SK-N-SH treated with all-trans-retinoic acid at 6 μM for 48 hours (cell line): ENCODE measurements at regions not wholly inside any gene's neighbourhood (a gene's known extent, or its start where the extent isn't known, plus 50 kb on each side); places are given as distances from the start of the nearest gene placed in this dataset.
"Not testable (repeated sequence)": the region's sequence is repeated elsewhere in the genome, so short reads cannot be mapped to it uniquely, and the experiment has no call there.

Source experiments
- ATAC-seq: fragments of 200-7000 bp; cut with Tn5 transposase; 3 replicates; pipeline ENCODE4 v1.9.1; 2020; ENCODE audit warnings: mild to moderate bottlenecking, moderate library complexity
- ARNTL ChIP-seq: fragments of 450-650 bp; formaldehyde crosslinking; IDR thresholded peaks from 2 replicates; pipeline ENCODE4 v1.5.0; 2020; ENCODE audit warnings: low read depth, mild to moderate bottlenecking, moderate library complexity, borderline replicate concordance
- BACH2 ChIP-seq: fragments of 250-450 bp; sonication (Bioruptor Pico); IDR thresholded peaks from 2 replicates; pipeline ENCODE4 v1.9.0; 2021; ENCODE audit warnings: mild to moderate bottlenecking, borderline replicate concordance
- CSDC2 ChIP-seq: fragments of 250-450 bp; sonication (Bioruptor Pico); IDR thresholded peaks from 2 replicates; pipeline ENCODE4 v1.5.0; 2020; ENCODE audit warnings: mild to moderate bottlenecking, moderate library complexity
- ESRRG ChIP-seq: fragments of 250-450 bp; sonication (Bioruptor Pico); IDR thresholded peaks from 2 replicates; pipeline ENCODE4 v1.6.1; 2021; ENCODE audit warnings: mild to moderate bottlenecking
- GLIS3 ChIP-seq: fragments of 250-450 bp; sonication (Bioruptor Pico); IDR thresholded peaks from 2 replicates; pipeline ENCODE4 v1.5.0; 2020; ENCODE audit warnings: mild to moderate bottlenecking, moderate library complexity
- ISL1 ChIP-seq: fragments of 250-450 bp; sonication (Bioruptor Pico); IDR thresholded peaks from 2 replicates; pipeline ENCODE4 v2.1.2; 2022; ENCODE audit warnings: mild to moderate bottlenecking, moderate library complexity
- OSR1 ChIP-seq: fragments of 250-450 bp; sonication (Bioruptor Pico); IDR thresholded peaks from 2 replicates; pipeline ENCODE4 v1.8.0; 2022; ENCODE audit warnings: moderate library complexity, mild to moderate bottlenecking, inconsistent platforms
- PATZ1 ChIP-seq: fragments of 250-450 bp; sonication (Bioruptor Pico); IDR thresholded peaks from 2 replicates; pipeline ENCODE4 v1.8.0; 2020; ENCODE audit warnings: mild to moderate bottlenecking, moderate library complexity, borderline replicate concordance
- POU6F1 ChIP-seq: fragments of 250-450 bp; sonication (Bioruptor Pico); IDR thresholded peaks from 2 replicates; pipeline ENCODE4 v1.8.0; 2021; ENCODE audit warnings: low read depth, mild to moderate bottlenecking, moderate library complexity, borderline replicate concordance
- PPARA ChIP-seq: fragments of 250-450 bp; sonication (Bioruptor Pico); IDR thresholded peaks from 2 replicates; pipeline ENCODE4 v1.5.0; 2020; ENCODE audit warnings: mild to moderate bottlenecking, borderline replicate concordance
- RARB ChIP-seq: fragments of 250-450 bp; sonication (Bioruptor Pico); IDR thresholded peaks from 2 replicates; pipeline ENCODE4 v1.8.0; 2021; ENCODE audit warnings: mild to moderate bottlenecking, moderate library complexity
- SNAI2 ChIP-seq: fragments of 250-450 bp; sonication (Bioruptor Pico); IDR thresholded peaks from 2 replicates; pipeline ENCODE4 v1.5.0; 2020; ENCODE audit warnings: mild to moderate bottlenecking, moderate library complexity
- TCF4 ChIP-seq: fragments of 250-450 bp; sonication (Bioruptor Pico); IDR thresholded peaks from 2 replicates; pipeline ENCODE4 v1.8.0; 2021; ENCODE audit warnings: mild to moderate bottlenecking, moderate library complexity, borderline replicate concordance
- TOX ChIP-seq: fragments of 250-450 bp; sonication (Bioruptor Pico); IDR thresholded peaks from 2 replicates; pipeline ENCODE4 v1.8.0; 2021; ENCODE audit warnings: mild to moderate bottlenecking, moderate library complexity, borderline replicate concordance
- ZC3H10 ChIP-seq: fragments of 250-450 bp; sonication (Bioruptor Pico); IDR thresholded peaks from 2 replicates; pipeline ENCODE4 v1.5.1; 2021; ENCODE audit warnings: mild to moderate bottlenecking, moderate library complexity
- ZFP3 ChIP-seq: fragments of 250-450 bp; sonication (Bioruptor Pico); IDR thresholded peaks from 2 replicates; pipeline ENCODE4 v1.5.0; 2020; ENCODE audit warnings: mild to moderate bottlenecking, moderate library complexity
- ZFP30 ChIP-seq: fragments of 450-650 bp; formaldehyde crosslinking; IDR thresholded peaks from 2 replicates; pipeline ENCODE4 v1.5.0; 2022; ENCODE audit warnings: mild to moderate bottlenecking, moderate library complexity
- ZNF565 ChIP-seq: fragments of 450-650 bp; formaldehyde crosslinking; conservative IDR thresholded peaks from 2 replicates; pipeline ENCODE4 v1.5.0; 2020; ENCODE audit warnings: low read depth, mild to moderate bottlenecking, moderate library complexity
- ZNF70 ChIP-seq: fragments of 450-650 bp; formaldehyde crosslinking; IDR thresholded peaks from 2 replicates; pipeline ENCODE4 v1.5.0; 2020; ENCODE audit warnings: mild to moderate bottlenecking, moderate library complexity
- ZNF8 ChIP-seq: fragments of 450-650 bp; formaldehyde crosslinking; IDR thresholded peaks from 2 replicates; pipeline ENCODE4 v1.5.0; 2020; ENCODE audit warnings: mild to moderate bottlenecking, moderate library complexity
- TF ChIP-seq, protein P1 (sequence below): fragments of 250-450 bp; sonication (Bioruptor Pico); IDR thresholded peaks from 2 replicates; pipeline ENCODE4 v1.5.1; 2021; ENCODE audit warnings: mild to moderate bottlenecking, moderate library complexity
- TF ChIP-seq, protein P2 (sequence below): fragments of 250-450 bp; sonication (Bioruptor Pico); IDR thresholded peaks from 2 replicates; pipeline ENCODE4 v1.5.1; 2020; ENCODE audit warnings: low read depth, mild to moderate bottlenecking, moderate library complexity

- ATAC-seq = no peak
- TF ChIP-seq CSDC2 (CRISPR knock-in tag) (no peak), TCF4 (CRISPR knock-in tag) (no peak), ZFP3 (CRISPR knock-in tag) (no peak), PATZ1 (no peak), RARB (CRISPR knock-in tag) (no peak), PPARA (CRISPR knock-in tag) (no peak), ZNF565 (CRISPR knock-in tag) (no peak), ZNF70 (CRISPR knock-in tag) (no peak), OSR1 (no peak), ZC3H10 (CRISPR knock-in tag) (no peak)
- TF ChIP-seq, protein P1, sequence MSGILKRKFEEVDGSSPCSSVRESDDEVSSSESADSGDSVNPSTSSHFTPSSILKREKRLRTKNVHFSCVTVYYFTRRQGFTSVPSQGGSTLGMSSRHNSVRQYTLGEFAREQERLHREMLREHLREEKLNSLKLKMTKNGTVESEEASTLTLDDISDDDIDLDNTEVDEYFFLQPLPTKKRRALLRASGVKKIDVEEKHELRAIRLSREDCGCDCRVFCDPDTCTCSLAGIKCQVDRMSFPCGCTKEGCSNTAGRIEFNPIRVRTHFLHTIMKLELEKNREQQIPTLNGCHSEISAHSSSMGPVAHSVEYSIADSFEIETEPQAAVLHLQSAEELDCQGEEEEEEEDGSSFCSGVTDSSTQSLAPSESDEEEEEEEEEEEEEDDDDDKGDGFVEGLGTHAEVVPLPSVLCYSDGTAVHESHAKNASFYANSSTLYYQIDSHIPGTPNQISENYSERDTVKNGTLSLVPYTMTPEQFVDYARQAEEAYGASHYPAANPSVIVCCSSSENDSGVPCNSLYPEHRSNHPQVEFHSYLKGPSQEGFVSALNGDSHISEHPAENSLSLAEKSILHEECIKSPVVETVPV = no peak
These were observed 418.2 kb upstream of the AKR1E2 start for GRCh38 chr10:4407783-4408182.

DNA sequence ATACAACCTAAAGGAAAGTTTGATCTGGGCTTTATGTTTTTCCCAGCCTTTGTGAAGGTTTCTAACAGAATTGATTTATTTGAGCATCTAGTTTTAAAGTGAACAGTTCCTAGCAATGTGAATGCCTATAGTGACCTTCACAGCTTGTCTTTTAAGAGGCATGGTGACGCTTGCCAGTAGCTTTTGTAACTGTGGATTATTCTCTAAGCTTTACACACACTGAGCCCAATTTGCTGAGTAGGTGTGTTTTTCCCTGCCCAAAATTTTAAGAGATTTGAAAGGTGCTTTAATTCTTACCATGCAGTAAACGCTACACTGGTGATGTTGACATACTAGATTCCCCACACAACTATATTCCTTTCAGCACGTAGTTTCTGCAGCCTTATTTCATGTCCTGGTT lies 420.2 kb upstream of the AKR1E2 start:
- TF ChIP-seq, protein P2, sequence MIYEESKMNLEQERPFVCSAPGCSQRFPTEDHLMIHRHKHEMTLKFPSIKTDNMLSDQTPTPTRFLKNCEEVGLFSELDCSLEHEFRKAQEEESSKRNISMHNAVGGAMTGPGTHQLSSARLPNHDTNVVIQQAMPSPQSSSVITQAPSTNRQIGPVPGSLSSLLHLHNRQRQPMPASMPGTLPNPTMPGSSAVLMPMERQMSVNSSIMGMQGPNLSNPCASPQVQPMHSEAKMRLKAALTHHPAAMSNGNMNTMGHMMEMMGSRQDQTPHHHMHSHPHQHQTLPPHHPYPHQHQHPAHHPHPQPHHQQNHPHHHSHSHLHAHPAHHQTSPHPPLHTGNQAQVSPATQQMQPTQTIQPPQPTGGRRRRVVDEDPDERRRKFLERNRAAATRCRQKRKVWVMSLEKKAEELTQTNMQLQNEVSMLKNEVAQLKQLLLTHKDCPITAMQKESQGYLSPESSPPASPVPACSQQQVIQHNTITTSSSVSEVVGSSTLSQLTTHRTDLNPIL (CRISPR knock-in tag) = no peak
- TF ChIP-seq SNAI2 (CRISPR knock-in tag) (no peak), ZFP30 (CRISPR knock-in tag) (no peak), BACH2 (CRISPR knock-in tag) (no peak), PATZ1 (no peak), ZNF70 (CRISPR knock-in tag) (no peak), ARNTL (CRISPR knock-in tag) (no peak), CSDC2 (CRISPR knock-in tag) (no peak), ZNF565 (CRISPR knock-in tag) (no peak), OSR1 (no peak), RARB (CRISPR knock-in tag) (no peak), TCF4 (CRISPR knock-in tag) (no peak), ZC3H10 (CRISPR knock-in tag) (no peak)
- TF ChIP-seq, protein P1 = no peak
- no peak for ATAC-seq

- TF ChIP-seq POU6F1 (no peak), ESRRG (no peak), PATZ1 (no peak), SNAI2 (CRISPR knock-in tag) (no peak), TOX (CRISPR knock-in tag) (no peak), GLIS3 (CRISPR knock-in tag) (no peak), ARNTL (CRISPR knock-in tag) (no peak), ZFP30 (CRISPR knock-in tag) (no peak), BACH2 (CRISPR knock-in tag) (no peak), ZFP3 (CRISPR knock-in tag) (no peak), ZNF8 (CRISPR knock-in tag) (no peak), TCF4 (CRISPR knock-in tag) (no peak), RARB (CRISPR knock-in tag) (no peak), ZC3H10 (CRISPR knock-in tag) (no peak), ZNF70 (CRISPR knock-in tag) (no peak), OSR1 (no peak), PPARA (CRISPR knock-in tag) (no peak), ISL1 (no peak)
- TF ChIP-seq, protein P1 = no peak
- no peak for ATAC-seq
These were observed 422.3 kb upstream of the AKR1E2 start for GRCh38 chr10:4403638-4404252.

GRCh38 chr10:4401080-4401479 lies 424.9 kb upstream of the AKR1E2 start:
- ATAC-seq = not testable (repeated sequence)
